Lower leg skin (tissue), 3 donors: ENCODE measurements at regions not wholly inside any gene's neighbourhood (a gene's known extent, or its start where the extent isn't known, plus 50 kb on each side); places are given as distances from the start of the nearest gene placed in this dataset.

ENCODE experiments used
- POLR2A ChIP-seq, 2 donors: fragments of 450-650 bp; IDR thresholded peaks; one replicate each; pipeline ENCODE4 v1.6.1; 2016 to 2017; ENCODE audit warnings: antibody characterized with exemption in 2 of 2, mild to moderate bottlenecking in 1 of 2, moderate library complexity in 1 of 2
- TF ChIP-seq, protein P1 (sequence below), 3 donors: fragments of 450-650 bp; IDR thresholded peaks; one replicate each; pipeline ENCODE4 v1.5.1; 2016; ENCODE audit warnings: antibody characterized with exemption in 3 of 3, mild to moderate bottlenecking in 3 of 3, moderate library complexity in 2 of 3

DNA sequence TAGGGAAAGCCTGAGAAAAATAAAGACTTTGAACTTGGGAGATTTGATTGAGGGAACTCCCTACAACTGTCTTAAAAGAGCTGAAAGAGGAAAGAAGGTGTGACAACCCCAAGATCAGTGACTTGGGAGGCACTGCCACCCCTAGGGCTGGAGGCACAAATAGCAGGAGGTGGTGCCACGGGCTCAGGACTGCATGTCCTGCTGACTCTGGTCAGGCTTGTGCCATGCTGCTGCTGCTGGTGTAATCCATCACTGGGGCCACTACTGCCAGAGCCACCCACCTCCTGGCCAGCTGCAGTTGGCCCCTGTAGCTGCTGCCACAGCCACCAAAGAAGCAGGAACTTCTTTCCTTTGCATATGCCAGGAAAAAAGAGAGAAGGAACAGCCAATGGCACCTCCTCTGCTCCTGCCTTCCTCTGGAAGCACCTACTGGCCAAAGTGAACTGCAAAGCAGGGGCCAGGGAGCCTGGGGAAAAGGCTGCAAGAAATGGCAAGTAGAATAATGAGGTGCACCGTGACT lies 730.3 kb downstream of the PTPRU start:
- TF ChIP-seq, protein P1, sequence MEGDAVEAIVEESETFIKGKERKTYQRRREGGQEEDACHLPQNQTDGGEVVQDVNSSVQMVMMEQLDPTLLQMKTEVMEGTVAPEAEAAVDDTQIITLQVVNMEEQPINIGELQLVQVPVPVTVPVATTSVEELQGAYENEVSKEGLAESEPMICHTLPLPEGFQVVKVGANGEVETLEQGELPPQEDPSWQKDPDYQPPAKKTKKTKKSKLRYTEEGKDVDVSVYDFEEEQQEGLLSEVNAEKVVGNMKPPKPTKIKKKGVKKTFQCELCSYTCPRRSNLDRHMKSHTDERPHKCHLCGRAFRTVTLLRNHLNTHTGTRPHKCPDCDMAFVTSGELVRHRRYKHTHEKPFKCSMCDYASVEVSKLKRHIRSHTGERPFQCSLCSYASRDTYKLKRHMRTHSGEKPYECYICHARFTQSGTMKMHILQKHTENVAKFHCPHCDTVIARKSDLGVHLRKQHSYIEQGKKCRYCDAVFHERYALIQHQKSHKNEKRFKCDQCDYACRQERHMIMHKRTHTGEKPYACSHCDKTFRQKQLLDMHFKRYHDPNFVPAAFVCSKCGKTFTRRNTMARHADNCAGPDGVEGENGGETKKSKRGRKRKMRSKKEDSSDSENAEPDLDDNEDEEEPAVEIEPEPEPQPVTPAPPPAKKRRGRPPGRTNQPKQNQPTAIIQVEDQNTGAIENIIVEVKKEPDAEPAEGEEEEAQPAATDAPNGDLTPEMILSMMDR (IDR thresholded peaks at IDR 0.05), result no peak
- TF ChIP-seq POLR2A (IDR thresholded peaks at IDR 0.05), result no peak
